Breast epithelium (tissue), 3 donors: ENCODE measurements at regions not wholly inside any gene's neighbourhood (a gene's known extent, or its start where the extent isn't known, plus 50 kb on each side); places are given as distances from the start of the nearest gene placed in this dataset.

Experiments
- POLR2A ChIP-seq: fragments of 450-650 bp; IDR thresholded peaks from one replicate; pipeline ENCODE4 v1.6.1; 2016; ENCODE audit warnings: antibody characterized with exemption, mild to moderate bottlenecking, moderate library complexity
- TF ChIP-seq, protein P1 (sequence below), 3 donors: fragments of 450-650 bp; IDR thresholded peaks; one replicate each; pipeline ENCODE4 v1.5.1; 2016 to 2017; ENCODE audit warnings: antibody characterized with exemption in 3 of 3, mild to moderate bottlenecking in 3 of 3, moderate library complexity in 3 of 3

DNA sequence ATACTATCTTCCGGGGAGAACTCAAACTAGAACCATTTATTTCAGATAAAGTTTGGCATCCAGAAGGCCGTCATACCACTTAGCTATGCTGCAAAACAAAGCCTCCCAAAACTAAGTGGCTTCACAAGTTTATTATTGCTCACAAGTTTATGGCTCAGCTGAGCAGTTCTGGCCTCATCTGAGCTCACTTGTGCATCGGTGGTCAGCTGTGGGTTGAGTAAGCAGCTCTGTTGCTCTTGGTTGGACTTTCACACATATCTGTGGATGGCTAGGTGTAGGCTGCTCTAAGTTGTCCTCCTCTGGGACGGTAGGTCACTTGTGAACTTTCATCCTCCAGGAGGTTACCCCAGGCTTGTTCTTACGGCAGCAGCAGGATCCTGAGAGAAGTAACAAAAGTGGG lies 162.7 kb downstream of the BTG1 start:
- TF ChIP-seq POLR2A = no peak
- TF ChIP-seq, protein P1, sequence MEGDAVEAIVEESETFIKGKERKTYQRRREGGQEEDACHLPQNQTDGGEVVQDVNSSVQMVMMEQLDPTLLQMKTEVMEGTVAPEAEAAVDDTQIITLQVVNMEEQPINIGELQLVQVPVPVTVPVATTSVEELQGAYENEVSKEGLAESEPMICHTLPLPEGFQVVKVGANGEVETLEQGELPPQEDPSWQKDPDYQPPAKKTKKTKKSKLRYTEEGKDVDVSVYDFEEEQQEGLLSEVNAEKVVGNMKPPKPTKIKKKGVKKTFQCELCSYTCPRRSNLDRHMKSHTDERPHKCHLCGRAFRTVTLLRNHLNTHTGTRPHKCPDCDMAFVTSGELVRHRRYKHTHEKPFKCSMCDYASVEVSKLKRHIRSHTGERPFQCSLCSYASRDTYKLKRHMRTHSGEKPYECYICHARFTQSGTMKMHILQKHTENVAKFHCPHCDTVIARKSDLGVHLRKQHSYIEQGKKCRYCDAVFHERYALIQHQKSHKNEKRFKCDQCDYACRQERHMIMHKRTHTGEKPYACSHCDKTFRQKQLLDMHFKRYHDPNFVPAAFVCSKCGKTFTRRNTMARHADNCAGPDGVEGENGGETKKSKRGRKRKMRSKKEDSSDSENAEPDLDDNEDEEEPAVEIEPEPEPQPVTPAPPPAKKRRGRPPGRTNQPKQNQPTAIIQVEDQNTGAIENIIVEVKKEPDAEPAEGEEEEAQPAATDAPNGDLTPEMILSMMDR (IDR thresholded peaks at IDR 0.05) = no peak
